GM12878 (cell line): ENCODE measurements at regions not wholly inside any gene's neighbourhood (a gene's known extent, or its start where the extent isn't known, plus 50 kb on each side); places are given as distances from the start of the nearest gene placed in this dataset.

ENCODE experiments used
- ATAC-seq: fragments of 200-7000 bp; cut with Tn5 transposase; 3 replicates; pipeline ENCODE4 v1.9.1; 2020; ENCODE audit warnings: mild to moderate bottlenecking, moderate library complexity
- BruUV-seq: library from RNA; stranded (reverse); fragments of 400-500 nt; replicated peaks from 2 replicates; lab custom pipeline; 2021; lab: Mats Ljungman, UMichigan
- CTCF ChIA-PET: fragments of 300-600 bp; sonication (Branson Sonifier 250); formaldehyde crosslinking; extraction: SDS; loops from one replicate; lab custom pipeline; 2021; ENCODE audit warnings: inconsistent platforms; lab: Yijun Ruan, JAX
- POLR2A ChIA-PET: fragments of 350-600 bp; formaldehyde crosslinking; extraction: SDS; loops from one replicate; lab custom pipeline; 2021; ENCODE audit warnings: inconsistent platforms; lab: Charles Lee
- RAD21 ChIA-PET: fragments of 300-600 bp; sonication (Branson Sonifier 250); formaldehyde crosslinking; loops from one replicate; lab custom pipeline; 2023; ENCODE audit warnings: antibody characterized with exemption; ENCODE audit not compliant: unreplicated experiment; lab: Charles Lee
- SMC1A ChIA-PET: fragments of 300-600 bp; sonication (Branson Sonifier 250); formaldehyde crosslinking; loops from one replicate; lab custom pipeline; 2023; ENCODE audit not compliant: unreplicated experiment, uncharacterized antibody; lab: Charles Lee
- DNase-seq: peaks from one replicate; pipeline ENCODE4 v3.0.0-alpha.2; 2011; ENCODE audit warnings: low read depth, low spot score
- FAIRE-seq: peaks from 3 replicates; lab custom pipeline; 2011; peaks lifted over from hg19 to GRCh38; lab: Jason Lieb, UNC
- H2AFZ ChIP-seq: 2 replicates; pipeline ENCODE4 v1.6.0; 2011; ENCODE audit warnings: low read depth, low read length, control low read depth; ENCODE audit not compliant: control insufficient read depth
- H3K27ac ChIP-seq: 2 replicates; pipeline ENCODE4 v1.5.1; 2011; ENCODE audit warnings: control low read depth; ENCODE audit not compliant: control insufficient read depth, insufficient read depth
- H3K27me3 ChIP-seq, 2 experiments: replicated peaks in 1 of 2; 2 replicates each; pipeline versions ENCODE4 v1.6.0 to v1.6.1; 2011; ENCODE audit warnings: low read length in 1 of 2; ENCODE audit not compliant: control insufficient read depth in 2 of 2, insufficient read depth in 2 of 2
- H3K36me3 ChIP-seq, 2 experiments: 2 replicates each; pipeline ENCODE4 v1.5.1; 2011; ENCODE audit warnings: low read length in 1 of 2; ENCODE audit not compliant: control insufficient read depth in 2 of 2, insufficient read depth in 2 of 2
- H3K4me1 ChIP-seq: 2 replicates; pipeline ENCODE4 v1.6.1; 2011; ENCODE audit warnings: mild to moderate bottlenecking, low read length, moderate library complexity, mixed read lengths; ENCODE audit not compliant: control insufficient read depth, insufficient read depth
- H3K4me2 ChIP-seq: 2 replicates; pipeline ENCODE4 v1.6.0; 2011; ENCODE audit warnings: control low read depth; ENCODE audit not compliant: control insufficient read depth, insufficient read depth
- H3K4me3 ChIP-seq: fragments of 200-600 bp; sonication (generic); 2 replicates; pipeline ENCODE4 v1.5.1; 2016
- H3K79me2 ChIP-seq: 2 replicates; pipeline ENCODE4 v1.6.0; 2011; ENCODE audit warnings: low read length; ENCODE audit not compliant: control insufficient read depth, insufficient read depth
- H3K9ac ChIP-seq: 2 replicates; pipeline ENCODE4 v1.8.0; 2011; ENCODE audit warnings: low read length, control low read depth, mixed read lengths; ENCODE audit not compliant: control insufficient read depth, insufficient read depth
- H3K9me3 ChIP-seq: replicated peaks from 3 replicates; pipeline ENCODE4 v1.5.1; 2011; ENCODE audit warnings: mild to moderate bottlenecking, low read length; ENCODE audit not compliant: control insufficient read depth, insufficient read depth
- H4K20me1 ChIP-seq: 2 replicates; pipeline ENCODE4 v1.6.0; 2011; ENCODE audit not compliant: control insufficient read depth, insufficient read depth
- EP300 ChIP-seq, 2 experiments: fragments of 150-350 bp in 1 of 2; IDR thresholded peaks; 2 replicates each; pipeline ENCODE4 v1.6.1; 2011 to 2012; ENCODE audit warnings: low read depth in 2 of 2, low read length in 2 of 2, borderline replicate concordance in 1 of 2, improper control_type of control experiment in 1 of 2, inconsistent platforms in 1 of 2; ENCODE audit not compliant: control insufficient read depth in 1 of 2
- GATAD2B ChIP-seq: fragments of 450-650 bp; conservative IDR thresholded peaks from 2 replicates; pipeline ENCODE4 v1.6.1; 2017; ENCODE audit warnings: low read depth, mild to moderate bottlenecking, moderate library complexity
- HDAC2 ChIP-seq: fragments of 200-600 bp; sonication (generic); IDR thresholded peaks from 2 replicates; pipeline ENCODE4 v1.6.1; 2017
- JUND ChIP-seq: IDR thresholded peaks from 2 replicates; pipeline ENCODE4 v1.6.1; 2012; ENCODE audit warnings: low read depth, mild to moderate bottlenecking, low read length, improper control_type of control experiment, moderate library complexity
- MEF2B ChIP-seq: fragments of 450-650 bp; IDR thresholded peaks from 2 replicates; pipeline ENCODE4 v1.6.1; 2018; ENCODE audit warnings: mild to moderate bottlenecking, moderate library complexity; ENCODE audit not compliant: partially characterized antibody, poor library complexity, severe bottlenecking
- MTA2 ChIP-seq: fragments of 450-650 bp; IDR thresholded peaks from 2 replicates; pipeline ENCODE4 v1.6.1; 2016; ENCODE audit warnings: low read depth, mild to moderate bottlenecking, moderate library complexity
- NFYA ChIP-seq: IDR thresholded peaks from 2 replicates; pipeline ENCODE4 v1.6.1; 2011; ENCODE audit warnings: low read depth, mild to moderate bottlenecking, low read length, improper control_type of control experiment, borderline replicate concordance
- NKRF ChIP-seq: fragments of 450-650 bp; conservative IDR thresholded peaks from 2 replicates; pipeline ENCODE4 v1.6.1; 2017; ENCODE audit warnings: mild to moderate bottlenecking, moderate library complexity
- NRF1 ChIP-seq: conservative IDR thresholded peaks from 2 replicates; pipeline ENCODE4 v1.6.1; 2011; ENCODE audit warnings: mild to moderate bottlenecking, low read depth, low read length, improper control_type of control experiment
- POLR2AphosphoS2 ChIP-seq: IDR thresholded peaks from 2 replicates; pipeline ENCODE4 v1.6.1; 2011; ENCODE audit warnings: low read depth, mild to moderate bottlenecking, low read length, improper control_type of control experiment, moderate library complexity
- POU2F2 ChIP-seq: IDR thresholded peaks from 3 replicates; pipeline ENCODE4 v1.6.1; 2011; ENCODE audit warnings: low read depth, mild to moderate bottlenecking, low read length, borderline replicate concordance
- RBBP5 ChIP-seq: fragments of 200-600 bp; sonication (generic); conservative IDR thresholded peaks from 2 replicates; pipeline ENCODE4 v1.6.1; 2016
- RELB ChIP-seq: fragments of 450-650 bp; IDR thresholded peaks from 2 replicates; pipeline ENCODE4 v1.6.1; 2017; ENCODE audit warnings: low read depth, mild to moderate bottlenecking, moderate library complexity
- SIX5 ChIP-seq: IDR thresholded peaks from 2 replicates; pipeline ENCODE4 v1.6.1; 2011; ENCODE audit warnings: mild to moderate bottlenecking, low read depth, low read length, moderate library complexity; ENCODE audit not compliant: severe bottlenecking
- SMC3 ChIP-seq: IDR thresholded peaks from 2 replicates; pipeline ENCODE4 v1.6.1; 2011; ENCODE audit warnings: low read length, improper control_type of control experiment, borderline replicate concordance
- SREBF1 ChIP-seq: IDR thresholded peaks from 2 replicates; pipeline ENCODE4 v1.6.1; 2012; ENCODE audit warnings: mild to moderate bottlenecking, low read length
- SUPT20H ChIP-seq: IDR thresholded peaks from 2 replicates; pipeline ENCODE4 v1.6.1; 2011; ENCODE audit warnings: low read depth, mild to moderate bottlenecking, low read length, moderate library complexity, borderline replicate concordance; ENCODE audit not compliant: control insufficient read depth
- TCF7 ChIP-seq: IDR thresholded peaks from 2 replicates; pipeline ENCODE4 v1.6.1; 2014; ENCODE audit warnings: antibody characterized with exemption, borderline replicate concordance
- ZNF622 ChIP-seq: fragments of 450-650 bp; IDR thresholded peaks from 2 replicates; pipeline ENCODE4 v1.6.1; 2017; ENCODE audit warnings: mild to moderate bottlenecking, inconsistent platforms
- WGBS: methylation state at CpG from one replicate; pipeline ENCODE4 v1.1.6; 2016; ENCODE audit warnings: low lambda C conversion rate; ENCODE audit not compliant: insufficient replicate concordance, insufficient coverage; ENCODE audit errors: missing lambda C conversion rate; 5-methylcytosine and 5-hydroxymethylcytosine counted together
- in situ Hi-C: fragments of 300-500 bp; cut with MboI; formaldehyde crosslinking; loops from 9 replicates; pipeline ENCODE4 v1.14.3; 2018; ENCODE audit warnings: mixed read lengths
- intact Hi-C: fragments of 100-400 bp; cut with micrococcal nuclease; formaldehyde crosslinking; loops from one replicate; pipeline ENCODE4 v1.14.2; 2022; ENCODE audit not compliant: unreplicated experiment
- TF ChIP-seq, protein P1 (sequence below): fragments of 450-650 bp; formaldehyde crosslinking; IDR thresholded peaks from 2 replicates; pipeline ENCODE4 v1.4.0; 2020; ENCODE audit warnings: mild to moderate bottlenecking, moderate library complexity

DNA sequence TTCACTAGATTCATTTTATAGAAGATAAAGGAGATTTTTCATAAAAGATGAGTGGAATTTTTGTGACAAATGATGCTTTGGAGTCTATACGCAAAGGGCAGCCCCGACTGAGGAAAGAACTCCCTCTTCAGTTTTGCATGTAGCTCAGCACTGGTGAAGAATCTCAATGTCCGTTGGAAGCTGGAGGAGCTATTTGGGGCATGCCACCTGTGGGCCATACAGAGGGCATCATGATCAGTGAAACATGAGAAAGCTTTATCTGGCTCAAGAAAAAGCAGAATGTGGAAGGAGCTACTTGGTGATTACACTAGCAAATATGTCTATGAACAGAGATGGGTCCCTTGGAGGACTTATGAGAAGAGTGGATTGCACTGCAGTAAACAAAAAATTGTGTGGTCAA is 1359.3 kb downstream of the REEP3 start:
- no peaks in the 10 kb centered on the region for H3K27me3 ChIP-seq
- TF ChIP-seq GATAD2B (no peak), EP300 (IDR thresholded peaks at IDR 0.05; ENCODE audit: borderline replicate concordance in 1 of 2, control insufficient read depth in 1 of 2, low read depth in 2 of 2, low read length in 2 of 2) (no peak), ZNF622 (no peak), NFYA (no peak), SIX5 (no peak), SUPT20H (no peak), SMC3 (no peak), MTA2 (no peak), POLR2AphosphoS2 (no peak), HDAC2 (no peak), NKRF (no peak), RBBP5 (no peak), MEF2B (no peak), POU2F2 (no peak), RELB (no peak), JUND (no peak), TCF7 (no peak), SREBF1 (no peak), NRF1 (no peak)
- TF ChIP-seq, protein P1, sequence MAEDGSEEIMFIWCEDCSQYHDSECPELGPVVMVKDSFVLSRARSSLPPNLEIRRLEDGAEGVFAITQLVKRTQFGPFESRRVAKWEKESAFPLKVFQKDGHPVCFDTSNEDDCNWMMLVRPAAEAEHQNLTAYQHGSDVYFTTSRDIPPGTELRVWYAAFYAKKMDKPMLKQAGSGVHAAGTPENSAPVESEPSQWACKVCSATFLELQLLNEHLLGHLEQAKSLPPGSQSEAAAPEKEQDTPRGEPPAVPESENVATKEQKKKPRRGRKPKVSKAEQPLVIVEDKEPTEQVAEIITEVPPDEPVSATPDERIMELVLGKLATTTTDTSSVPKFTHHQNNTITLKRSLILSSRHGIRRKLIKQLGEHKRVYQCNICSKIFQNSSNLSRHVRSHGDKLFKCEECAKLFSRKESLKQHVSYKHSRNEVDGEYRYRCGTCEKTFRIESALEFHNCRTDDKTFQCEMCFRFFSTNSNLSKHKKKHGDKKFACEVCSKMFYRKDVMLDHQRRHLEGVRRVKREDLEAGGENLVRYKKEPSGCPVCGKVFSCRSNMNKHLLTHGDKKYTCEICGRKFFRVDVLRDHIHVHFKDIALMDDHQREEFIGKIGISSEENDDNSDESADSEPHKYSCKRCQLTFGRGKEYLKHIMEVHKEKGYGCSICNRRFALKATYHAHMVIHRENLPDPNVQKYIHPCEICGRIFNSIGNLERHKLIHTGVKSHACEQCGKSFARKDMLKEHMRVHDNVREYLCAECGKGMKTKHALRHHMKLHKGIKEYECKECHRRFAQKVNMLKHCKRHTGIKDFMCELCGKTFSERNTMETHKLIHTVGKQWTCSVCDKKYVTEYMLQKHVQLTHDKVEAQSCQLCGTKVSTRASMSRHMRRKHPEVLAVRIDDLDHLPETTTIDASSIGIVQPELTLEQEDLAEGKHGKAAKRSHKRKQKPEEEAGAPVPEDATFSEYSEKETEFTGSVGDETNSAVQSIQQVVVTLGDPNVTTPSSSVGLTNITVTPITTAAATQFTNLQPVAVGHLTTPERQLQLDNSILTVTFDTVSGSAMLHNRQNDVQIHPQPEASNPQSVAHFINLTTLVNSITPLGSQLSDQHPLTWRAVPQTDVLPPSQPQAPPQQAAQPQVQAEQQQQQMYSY (CRISPR knock-in tag), result no peak
- TF ChIP-seq, all 136 proteins: peak for 0
- no peaks in the 10 kb centered on the region for H3K9me3 ChIP-seq
- ChIA-PET POLR2A (no interaction called here), SMC1A (no interaction called here), RAD21 (no interaction called here), CTCF (no interaction called here)
- no peak overlapping the region for H2AFZ ChIP-seq
- H3K79me2 ChIP-seq, result no peaks in the 10 kb centered on the region
- H3K36me3 ChIP-seq, result no peaks in the 10 kb centered on the region
- no peak overlapping the region for H3K9ac ChIP-seq
- H3K4me1 ChIP-seq, result no peaks in the 10 kb centered on the region
- intact Hi-C loops, result no loop called here
- H3K4me2 ChIP-seq, result no peak overlapping the region
- DNase-seq, result no peak
- no peak overlapping the region for H3K4me3 ChIP-seq
- H3K27ac ChIP-seq, result no peak overlapping the region
- no peaks in the 10 kb centered on the region for H4K20me1 ChIP-seq
- in situ Hi-C loops, result no loop called here
- 16% methylated on average over 3 of the region's 3 CpGs for WGBS
- no TSS peak for BruUV-seq
- ATAC-seq, result no peak
- no peak for FAIRE-seq
